LNCaP clone FGC (cell line): ENCODE measurements at regions not wholly inside any gene's neighbourhood (a gene's known extent, or its start where the extent isn't known, plus 50 kb on each side); places are given as distances from the start of the nearest gene placed in this dataset.

Experiments used
- DNase-seq: peaks from one replicate; pipeline ENCODE4 v3.0.0-alpha.2; 2011; ENCODE audit warnings: low read depth
- H3K4me3 ChIP-seq: 2 replicates; pipeline ENCODE4 v1.5.1; 2011; ENCODE audit warnings: mild to moderate bottlenecking, low read depth, low read length, control low read depth
- TF ChIP-seq, protein P1 (sequence below): IDR thresholded peaks from 2 replicates; pipeline ENCODE4 v1.5.1; 2012; ENCODE audit warnings: mild to moderate bottlenecking; ENCODE audit not compliant: control insufficient read depth, insufficient read depth; ENCODE audit errors: extremely low read depth

DNA sequence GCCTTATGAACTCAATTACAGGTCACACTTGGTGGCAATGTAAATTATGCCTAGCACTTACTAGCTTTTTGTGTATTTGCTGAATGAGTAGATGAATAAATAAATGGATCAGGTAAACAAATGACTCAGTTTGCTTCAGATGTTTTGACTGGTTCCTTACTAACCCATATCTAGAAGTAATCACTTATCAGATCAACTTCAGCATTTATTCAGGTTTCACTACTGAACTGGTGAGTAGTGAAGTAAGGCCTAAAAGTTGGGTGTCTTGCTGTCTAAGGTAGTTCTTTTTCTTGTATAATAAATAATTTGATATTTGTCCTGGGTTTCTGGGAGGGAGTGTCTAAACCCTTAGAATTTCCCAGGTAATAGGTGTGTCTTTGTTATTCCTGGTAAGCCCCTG is 205.0 kb downstream of the UXS1 start:
- DNase-seq = no peak
- no peak overlapping the region for H3K4me3 ChIP-seq
- TF ChIP-seq, protein P1, sequence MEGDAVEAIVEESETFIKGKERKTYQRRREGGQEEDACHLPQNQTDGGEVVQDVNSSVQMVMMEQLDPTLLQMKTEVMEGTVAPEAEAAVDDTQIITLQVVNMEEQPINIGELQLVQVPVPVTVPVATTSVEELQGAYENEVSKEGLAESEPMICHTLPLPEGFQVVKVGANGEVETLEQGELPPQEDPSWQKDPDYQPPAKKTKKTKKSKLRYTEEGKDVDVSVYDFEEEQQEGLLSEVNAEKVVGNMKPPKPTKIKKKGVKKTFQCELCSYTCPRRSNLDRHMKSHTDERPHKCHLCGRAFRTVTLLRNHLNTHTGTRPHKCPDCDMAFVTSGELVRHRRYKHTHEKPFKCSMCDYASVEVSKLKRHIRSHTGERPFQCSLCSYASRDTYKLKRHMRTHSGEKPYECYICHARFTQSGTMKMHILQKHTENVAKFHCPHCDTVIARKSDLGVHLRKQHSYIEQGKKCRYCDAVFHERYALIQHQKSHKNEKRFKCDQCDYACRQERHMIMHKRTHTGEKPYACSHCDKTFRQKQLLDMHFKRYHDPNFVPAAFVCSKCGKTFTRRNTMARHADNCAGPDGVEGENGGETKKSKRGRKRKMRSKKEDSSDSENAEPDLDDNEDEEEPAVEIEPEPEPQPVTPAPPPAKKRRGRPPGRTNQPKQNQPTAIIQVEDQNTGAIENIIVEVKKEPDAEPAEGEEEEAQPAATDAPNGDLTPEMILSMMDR = no peak

DNA sequence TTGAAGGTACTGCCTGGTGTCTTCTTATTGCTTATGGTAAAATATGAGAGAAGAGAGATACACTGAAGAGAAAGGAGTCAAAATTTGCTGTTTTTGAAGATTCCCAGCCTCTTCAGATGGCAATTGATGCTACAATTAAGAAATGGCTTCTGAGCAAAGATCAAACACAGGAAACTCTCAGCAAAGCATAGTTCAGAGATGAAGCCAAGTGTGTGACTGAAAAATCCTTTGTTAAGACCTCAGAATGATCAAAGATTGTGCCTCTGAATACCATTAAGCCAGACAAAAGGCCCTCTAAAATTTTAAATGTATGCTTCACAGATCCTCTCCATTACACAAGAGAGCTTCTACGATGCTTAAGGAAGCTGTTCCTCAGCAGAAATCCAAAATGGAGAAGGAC is 216.3 kb downstream of the UXS1 start:
- no peak overlapping the region for H3K4me3 ChIP-seq
- TF ChIP-seq, protein P1 = no peak

DNA sequence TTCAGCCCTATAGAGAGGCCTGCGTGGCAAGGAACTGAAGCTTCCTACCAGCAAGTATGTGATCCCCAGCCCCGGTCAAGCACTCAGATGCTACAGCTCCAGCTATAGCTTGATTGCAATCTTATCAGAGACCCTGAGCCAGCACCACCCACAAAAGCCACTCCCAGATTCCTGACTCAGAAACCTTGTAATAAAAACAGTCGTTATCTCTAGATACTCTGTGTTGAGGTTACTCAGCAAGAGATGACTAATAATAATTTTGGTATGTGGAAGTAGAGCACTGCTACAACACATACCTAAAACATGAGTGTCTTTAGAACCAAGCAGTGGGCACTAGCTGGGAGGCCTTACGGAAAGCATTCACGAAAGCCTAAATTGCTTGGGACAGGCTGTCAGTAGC is 216.9 kb downstream of the UXS1 start:
- TF ChIP-seq, protein P1 = no peak
- H3K4me3 ChIP-seq = no peak overlapping the region

More for the DNA sequence above, 216.3 kb downstream of the UXS1 start:
- no peak for DNase-seq

DNA sequence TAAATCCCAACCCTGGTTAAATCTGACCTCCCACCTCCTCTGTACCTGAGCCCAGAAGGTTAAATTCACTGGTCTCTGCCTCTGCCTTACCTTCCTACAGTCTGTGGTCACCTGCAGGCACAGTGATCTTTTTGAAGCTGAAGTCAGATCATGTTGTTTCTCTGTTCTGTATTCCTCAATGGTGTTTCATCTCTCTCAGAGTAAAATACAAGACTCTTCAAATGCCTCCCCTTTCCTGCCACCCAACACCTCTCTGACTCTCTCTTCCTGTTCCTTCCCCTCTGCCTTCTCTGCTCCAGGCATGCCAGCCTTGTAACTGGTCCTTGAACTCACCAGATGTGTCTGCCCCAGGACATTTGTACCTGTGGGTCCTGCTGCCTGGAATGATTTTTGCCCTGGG is 219.3 kb downstream of the UXS1 start:
- DNase-seq = no peak
- TF ChIP-seq, protein P1 = no peak
- no peak overlapping the region for H3K4me3 ChIP-seq

More for the DNA sequence above, 216.9 kb downstream of the UXS1 start:
- no peak for DNase-seq

DNA sequence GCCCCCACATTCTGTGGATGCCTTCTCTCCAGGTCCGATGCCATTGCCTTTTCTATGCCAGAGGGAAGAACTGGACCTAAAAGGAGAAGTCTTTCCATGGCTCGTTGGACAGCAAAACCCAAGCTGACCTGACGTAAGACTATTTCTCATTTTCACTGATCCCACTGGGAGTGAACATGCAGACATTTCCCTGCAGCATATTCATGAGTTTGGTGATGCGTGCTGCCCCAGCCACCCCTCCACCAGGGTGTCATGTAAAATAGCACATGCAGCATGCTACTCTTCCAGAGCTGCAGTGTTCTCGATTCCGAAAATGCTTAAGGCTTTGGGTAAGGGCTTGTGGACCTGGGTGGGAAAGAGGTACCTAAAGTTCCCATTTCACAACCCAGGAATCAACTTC is 221.2 kb downstream of the UXS1 start:
- no peak overlapping the region for H3K4me3 ChIP-seq
- TF ChIP-seq, protein P1 = no peak
- no peak for DNase-seq

DNA sequence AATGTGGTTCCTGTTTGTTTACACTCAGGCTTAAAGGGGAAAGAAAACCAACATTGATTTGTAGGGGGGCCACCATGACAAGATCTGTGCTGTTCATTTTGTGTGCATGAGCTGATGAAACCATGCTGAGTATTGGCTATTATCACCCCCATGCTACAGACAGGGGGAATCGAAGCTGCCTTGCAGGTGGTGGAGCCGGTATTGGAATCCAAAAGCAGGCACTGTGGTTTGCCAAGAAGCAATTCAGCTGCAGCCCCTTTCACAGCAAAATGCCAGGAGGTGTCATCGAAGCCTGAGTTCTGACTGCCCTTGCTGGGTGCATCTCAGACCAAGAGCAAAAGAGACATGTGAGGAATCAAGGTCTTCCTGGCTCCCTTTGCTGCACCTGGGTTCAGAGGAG is 221.9 kb downstream of the UXS1 start:
- H3K4me3 ChIP-seq = no peak overlapping the region
- DNase-seq = no peak
- TF ChIP-seq, protein P1 = no peak

DNA sequence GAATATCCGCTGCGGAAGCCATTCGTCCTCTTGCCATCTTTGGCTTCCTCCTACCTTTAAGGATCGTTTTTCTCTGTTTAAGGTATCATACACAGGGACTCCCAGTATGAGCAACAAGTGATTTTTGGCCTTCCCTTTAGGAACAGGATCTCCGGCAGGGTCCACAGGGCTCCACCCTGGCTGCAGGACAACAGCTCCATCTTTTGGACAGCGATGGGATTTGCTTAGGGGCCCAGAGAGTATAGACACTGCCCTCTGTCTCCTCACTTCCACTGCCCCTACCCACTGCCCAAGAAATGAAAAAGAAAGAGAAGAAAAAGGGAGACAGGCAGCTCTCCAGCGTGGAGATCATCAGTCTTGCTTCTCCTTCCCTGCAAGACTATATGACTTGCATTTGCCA is 224.5 kb downstream of the UXS1 start:
- no peak for DNase-seq
- TF ChIP-seq, protein P1 = peak; percentile 49
- H3K4me3 ChIP-seq = no peak overlapping the region
